HCT116 (cell line): ENCODE measurements at regions not wholly inside any gene's neighbourhood (a gene's known extent, or its start where the extent isn't known, plus 50 kb on each side); places are given as distances from the start of the nearest gene placed in this dataset.

Experiments used
- ATAC-seq: fragments of 200-7000 bp; cut with Tn5 transposase; 2 replicates; pipeline ENCODE4 v1.9.1; 2020; ENCODE audit warnings: mild to moderate bottlenecking, moderate library complexity
- BruUV-seq: library from RNA; stranded (reverse); fragments of 400-500 nt; replicated peaks from 2 replicates; lab custom pipeline; 2021; lab: Mats Ljungman, UMichigan
- CTCF ChIA-PET: fragments of 300-600 bp; sonication (Branson Sonifier 250); formaldehyde crosslinking; loops from one replicate; lab custom pipeline; 2021; ENCODE audit warnings: antibody characterized with exemption; lab: Charles Lee
- POLR2A ChIA-PET: fragments of 300-600, 350-600 bp; sonication (Branson Sonifier 250); formaldehyde crosslinking; loops from one replicate; lab custom pipeline; 2021; ENCODE audit warnings: antibody characterized with exemption; lab: Charles Lee
- RAD21 ChIA-PET, 2 experiments: fragments of 300-600 bp; sonication (Branson Sonifier 250); formaldehyde crosslinking; loops; one replicate each; lab custom pipeline; 2023; ENCODE audit warnings: low total read pairs in 2 of 2; ENCODE audit not compliant: uncharacterized antibody in 2 of 2, unreplicated experiment in 2 of 2, low non-redundant PET in 1 of 2; lab: Charles Lee
- DNase-seq: peaks from one replicate; pipeline ENCODE4 v3.0.0-alpha.2; 2010; ENCODE audit warnings: low read depth, low spot score
- H2AFZ ChIP-seq: fragments of 200-600 bp; shearing (Covaris generic), sonication (generic); 2 replicates; pipeline ENCODE4 v1.6.1; 2017; ENCODE audit warnings: low read depth, mixed run types, mixed read lengths, antibody characterized with exemption, low read length; ENCODE audit not compliant: poor library complexity, severe bottlenecking
- H3K27ac ChIP-seq: 2 replicates; pipeline ENCODE4 v1.5.1; 2012; ENCODE audit warnings: low read depth, low read length
- H3K27me3 ChIP-seq: fragments of 200-600 bp; sonication (generic); 2 replicates; pipeline ENCODE4 v1.6.1; 2016; ENCODE audit warnings: mixed run types, low read length, mixed read lengths; ENCODE audit not compliant: insufficient read depth
- H3K36me3 ChIP-seq, 2 experiments: fragments of 200-500 bp in 1 of 2; fragments of 200-600 bp in 1 of 2; sonication (Bioruptor generic) in 1 of 2; sonication (generic) in 1 of 2; 2 replicates each; pipeline versions ENCODE4 v1.5.1 to v1.6.1; 2014 to 2016; ENCODE audit warnings: low read length in 2 of 2, inconsistent platforms in 1 of 2, mixed read lengths in 1 of 2, mixed run types in 1 of 2; ENCODE audit not compliant: insufficient read depth in 2 of 2, control insufficient read depth in 1 of 2
- H3K4me1 ChIP-seq, 2 experiments: fragments of 200-600 bp in 1 of 2; sonication (generic) in 1 of 2; 2 replicates each; pipeline versions ENCODE4 v1.5.1 to v1.6.1; 2012 to 2017; ENCODE audit warnings: low read length in 2 of 2, inconsistent platforms in 1 of 2, mild to moderate bottlenecking in 1 of 2, mixed read lengths in 1 of 2, mixed run types in 1 of 2, moderate library complexity in 1 of 2; ENCODE audit not compliant: insufficient read depth in 2 of 2, control insufficient read depth in 1 of 2
- H3K4me2 ChIP-seq: fragments of 200-600 bp; sonication (generic); 2 replicates; pipeline ENCODE4 v1.6.1; 2017; ENCODE audit warnings: mixed run types, low read length, mixed read lengths
- H3K4me3 ChIP-seq, 2 experiments: fragments of 200-600 bp in 1 of 2; sonication (generic) in 1 of 2; replicated peaks in 1 of 2; 2 replicates each; pipeline ENCODE4 v1.5.1; 2011 to 2016; ENCODE audit warnings: low read length in 2 of 2, control low read depth in 1 of 2, low read depth in 1 of 2, mild to moderate bottlenecking in 1 of 2, mixed read lengths in 1 of 2, mixed run types in 1 of 2
- H3K79me2 ChIP-seq: fragments of 200-600 bp; sonication (generic); 2 replicates; pipeline ENCODE4 v1.6.1; 2017; ENCODE audit warnings: mild to moderate bottlenecking, mixed run types, low read length, moderate library complexity, mixed read lengths; ENCODE audit not compliant: insufficient read depth
- H3K9ac ChIP-seq: fragments of 200-600 bp; sonication (generic); 2 replicates; pipeline ENCODE4 v1.6.1; 2016; ENCODE audit warnings: low read length, mixed read lengths
- H3K9me2 ChIP-seq: fragments of 200-600 bp; sonication (generic), shearing (Covaris generic); 2 replicates; pipeline ENCODE4 v1.6.1; 2017; ENCODE audit warnings: mixed run types, mild to moderate bottlenecking, moderate library complexity; ENCODE audit not compliant: insufficient read depth
- H3K9me3 ChIP-seq, 2 experiments: fragments of 200-500 bp in 1 of 2; fragments of 200-600 bp in 1 of 2; sonication (Bioruptor generic) in 1 of 2; sonication (generic) in 1 of 2; 2 replicates each; pipeline ENCODE4 v1.6.1; 2014 to 2017; ENCODE audit warnings: low read length in 2 of 2, mixed read lengths in 2 of 2, inconsistent platforms in 1 of 2, low read depth in 1 of 2, mild to moderate bottlenecking in 1 of 2, mixed run types in 1 of 2, moderate library complexity in 1 of 2; ENCODE audit not compliant: control insufficient read depth in 1 of 2, insufficient read depth in 1 of 2
- H4K20me1 ChIP-seq: fragments of 200-600 bp; sonication (generic), shearing (Covaris generic); 2 replicates; pipeline ENCODE4 v1.6.1; 2017; ENCODE audit warnings: mixed run types, mild to moderate bottlenecking, moderate library complexity; ENCODE audit not compliant: insufficient read depth
- CBX3 ChIP-seq: IDR thresholded peaks from 2 replicates; pipeline ENCODE4 v1.6.1; 2012; ENCODE audit warnings: low read depth
- CTCF ChIP-seq, 3 experiments: fragments of 200-600 bp in 1 of 3; sonication (generic) in 1 of 3; IDR thresholded peaks in 2 of 3; conservative IDR thresholded peaks in 1 of 3; 2 replicates each; pipeline ENCODE4 v1.5.1; 2012 to 2017; ENCODE audit warnings: low read depth in 2 of 3, low read length in 2 of 3, antibody characterized with exemption in 1 of 3, borderline replicate concordance in 1 of 3, control low read depth in 1 of 3, mild to moderate bottlenecking in 1 of 3, mixed read lengths in 1 of 3, mixed run types in 1 of 3, moderate library complexity in 1 of 3; ENCODE audit not compliant: insufficient read depth in 1 of 3
- EGR1 ChIP-seq: IDR thresholded peaks from 2 replicates; pipeline ENCODE4 v1.6.1; 2012; ENCODE audit warnings: low read depth
- FOSL1 ChIP-seq: IDR thresholded peaks from 2 replicates; pipeline ENCODE4 v1.6.1; 2012; ENCODE audit warnings: low read depth
- POLR2AphosphoS5 ChIP-seq: IDR thresholded peaks from 2 replicates; pipeline ENCODE4 v1.6.1; 2011; ENCODE audit warnings: mild to moderate bottlenecking, low read depth, low read length, moderate library complexity
- RAD21 ChIP-seq: IDR thresholded peaks from 2 replicates; pipeline ENCODE4 v1.6.1; 2012; ENCODE audit warnings: low read depth, mild to moderate bottlenecking
- SIN3A ChIP-seq: IDR thresholded peaks from 2 replicates; pipeline ENCODE4 v1.6.1; 2012; ENCODE audit warnings: low read depth
- SP1 ChIP-seq: IDR thresholded peaks from 2 replicates; pipeline ENCODE4 v1.6.1; 2012; ENCODE audit warnings: low read depth
- SRF ChIP-seq: IDR thresholded peaks from 2 replicates; pipeline ENCODE4 v1.6.1; 2012; ENCODE audit warnings: low read depth
- TCF7L2 ChIP-seq: IDR thresholded peaks from 2 replicates; pipeline ENCODE4 v1.7.0; 2011; ENCODE audit warnings: borderline replicate concordance, inconsistent platforms; ENCODE audit not compliant: insufficient read depth, insufficient read length; ENCODE audit errors: extremely low read depth
- YY1 ChIP-seq: IDR thresholded peaks from 2 replicates; pipeline ENCODE4 v1.6.1; 2011; ENCODE audit warnings: low read length, low read depth, moderate library complexity, mild to moderate bottlenecking; ENCODE audit not compliant: insufficient replicate concordance; ENCODE audit errors: extremely low read depth
- ZFX ChIP-seq: fragments of 450-650 bp; IDR thresholded peaks from 2 replicates; pipeline ENCODE4 v1.6.1; 2017
- ZNF274 ChIP-seq: fragments of 200-500 bp; sonication (Bioruptor generic); IDR thresholded peaks from 2 replicates; pipeline ENCODE4 v1.6.1; 2014; ENCODE audit warnings: mild to moderate bottlenecking, low read depth, low read length, inconsistent platforms
- intact Hi-C: fragments of 100-400 bp; cut with micrococcal nuclease; formaldehyde crosslinking; loops from 2 replicates; pipeline ENCODE4 v1.10.0; 2022
- TF ChIP-seq, protein P1 (sequence below): IDR thresholded peaks from 2 replicates; pipeline ENCODE4 v1.6.1; 2012

GRCh38 chr15:38685686-38686339, 121.2 kb upstream of the RASGRP1 start:
- no TSS peak for BruUV-seq
- Histone ChIP-seq H3K27me3 (no peaks in the 10 kb centered on the region), H3K27ac (no peak overlapping the region), H3K4me2 (no peak overlapping the region), H4K20me1 (no peaks in the 10 kb centered on the region), H3K79me2 (no peaks in the 10 kb centered on the region), H3K4me1 (peaks cover 0 to 10% of the 10 kb centered on the region in 2 experiments; a peak in 1 of 4 replicates), H3K4me3 (no peak overlapping the region), H3K9ac (no peak overlapping the region), H3K36me3 (no peaks in the 10 kb centered on the region), H3K9me2 (no peaks in the 10 kb centered on the region), H3K9me3 (no peaks in the 10 kb centered on the region), H2AFZ (no peak overlapping the region)
- ATAC-seq (no peak), DNase-seq (no peak)
- ChIA-PET RAD21 (no interaction called here), CTCF (no interaction called here), POLR2A (no interaction called here)
- TF ChIP-seq ZNF274 (no peak), SP1 (no peak), SRF (no peak), YY1 (no peak), RAD21 (no peak), CBX3 (no peak), CTCF (IDR thresholded peaks at IDR 0.05 in 2 of 3, conservative IDR thresholded peaks at IDR 0.05 in 1 of 3; ENCODE audit: borderline replicate concordance in 1 of 3, insufficient read depth in 1 of 3, low read depth in 2 of 3, low read length in 2 of 3) (no peak), POLR2AphosphoS5 (no peak), TCF7L2 (no peak), ZFX (no peak), EGR1 (no peak), FOSL1 (no peak), SIN3A (no peak)
- TF ChIP-seq, protein P1, sequence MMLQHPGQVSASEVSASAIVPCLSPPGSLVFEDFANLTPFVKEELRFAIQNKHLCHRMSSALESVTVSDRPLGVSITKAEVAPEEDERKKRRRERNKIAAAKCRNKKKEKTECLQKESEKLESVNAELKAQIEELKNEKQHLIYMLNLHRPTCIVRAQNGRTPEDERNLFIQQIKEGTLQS, result no peak
- intact Hi-C loops, result loop anchor here (10.0 kb wide), 1 partner anchor 331 kb away; no protein-coding TSS in a partner anchor
